BJ (cell line): ENCODE measurements at regions not wholly inside any gene's neighbourhood (a gene's known extent, or its start where the extent isn't known, plus 50 kb on each side); places are given as distances from the start of the nearest gene placed in this dataset.

Experiments
- CTCF ChIA-PET: fragments of 350-600 bp; formaldehyde crosslinking; extraction: SDS; loops from one replicate; lab custom pipeline; 2021; ENCODE audit warnings: antibody characterized with exemption, inconsistent platforms; lab: Yijun Ruan, JAX
- POLR2A ChIA-PET: fragments of 300-600 bp; sonication (Branson Sonifier 250); formaldehyde crosslinking; extraction: SDS; loops from one replicate; lab custom pipeline; 2021; ENCODE audit warnings: antibody characterized with exemption; lab: Charles Lee
- DNase-seq: peaks from one replicate; pipeline ENCODE4 v3.0.0-alpha.2; 2011; ENCODE audit warnings: low read depth
- H3K27me3 ChIP-seq: 2 replicates; pipeline ENCODE4 v1.6.0; 2011; ENCODE audit warnings: low read length; ENCODE audit not compliant: control insufficient read depth, insufficient read depth
- H3K36me3 ChIP-seq: 2 replicates; pipeline ENCODE4 v1.5.1; 2011; ENCODE audit warnings: low read length; ENCODE audit not compliant: control insufficient read depth, insufficient read depth
- H3K4me3 ChIP-seq: 2 replicates; pipeline ENCODE4 v1.5.1; 2011; ENCODE audit warnings: low read depth, mild to moderate bottlenecking, control low read depth, low read length
- TF ChIP-seq, protein P1 (sequence below): IDR thresholded peaks from 2 replicates; pipeline ENCODE4 v1.5.1; 2011; ENCODE audit warnings: low read depth, mild to moderate bottlenecking, control low read depth, inconsistent platforms, low read length, moderate library complexity; ENCODE audit not compliant: insufficient read depth

DNA sequence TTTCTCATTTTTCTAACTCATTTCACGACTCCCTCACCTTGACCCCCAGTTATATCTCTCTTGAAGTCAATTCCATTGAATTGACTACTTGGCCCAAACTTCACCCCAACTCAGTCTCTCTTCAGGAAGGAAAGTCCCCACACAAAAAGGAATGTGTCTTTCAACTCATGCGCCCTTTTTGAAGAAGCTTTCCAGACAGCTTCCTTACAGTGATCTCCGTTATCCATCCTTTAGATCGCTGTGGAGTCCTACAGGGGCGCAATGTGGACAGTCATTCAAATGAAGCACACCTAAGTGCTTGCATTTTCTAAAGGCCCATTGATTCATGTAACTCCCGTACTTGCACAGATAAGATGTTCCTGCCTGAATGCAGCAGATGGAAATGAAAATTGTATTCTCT lies 101.1 kb upstream of the VPREB1 start:
- no peaks in the 10 kb centered on the region for H3K36me3 ChIP-seq
- ChIA-PET CTCF (interaction anchor here (1.2 kb wide), 1 partner anchor 33 kb away, joined by 3 read pairs; no protein-coding TSS in a partner anchor), POLR2A (no interaction called here)
- TF ChIP-seq, protein P1, sequence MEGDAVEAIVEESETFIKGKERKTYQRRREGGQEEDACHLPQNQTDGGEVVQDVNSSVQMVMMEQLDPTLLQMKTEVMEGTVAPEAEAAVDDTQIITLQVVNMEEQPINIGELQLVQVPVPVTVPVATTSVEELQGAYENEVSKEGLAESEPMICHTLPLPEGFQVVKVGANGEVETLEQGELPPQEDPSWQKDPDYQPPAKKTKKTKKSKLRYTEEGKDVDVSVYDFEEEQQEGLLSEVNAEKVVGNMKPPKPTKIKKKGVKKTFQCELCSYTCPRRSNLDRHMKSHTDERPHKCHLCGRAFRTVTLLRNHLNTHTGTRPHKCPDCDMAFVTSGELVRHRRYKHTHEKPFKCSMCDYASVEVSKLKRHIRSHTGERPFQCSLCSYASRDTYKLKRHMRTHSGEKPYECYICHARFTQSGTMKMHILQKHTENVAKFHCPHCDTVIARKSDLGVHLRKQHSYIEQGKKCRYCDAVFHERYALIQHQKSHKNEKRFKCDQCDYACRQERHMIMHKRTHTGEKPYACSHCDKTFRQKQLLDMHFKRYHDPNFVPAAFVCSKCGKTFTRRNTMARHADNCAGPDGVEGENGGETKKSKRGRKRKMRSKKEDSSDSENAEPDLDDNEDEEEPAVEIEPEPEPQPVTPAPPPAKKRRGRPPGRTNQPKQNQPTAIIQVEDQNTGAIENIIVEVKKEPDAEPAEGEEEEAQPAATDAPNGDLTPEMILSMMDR = no peak
- H3K27me3 ChIP-seq = peaks cover 5% of the 10 kb centered on the region; the same call in 1 of the 2 replicates
- no peak overlapping the region for H3K4me3 ChIP-seq
- DNase-seq = no peak

DNA sequence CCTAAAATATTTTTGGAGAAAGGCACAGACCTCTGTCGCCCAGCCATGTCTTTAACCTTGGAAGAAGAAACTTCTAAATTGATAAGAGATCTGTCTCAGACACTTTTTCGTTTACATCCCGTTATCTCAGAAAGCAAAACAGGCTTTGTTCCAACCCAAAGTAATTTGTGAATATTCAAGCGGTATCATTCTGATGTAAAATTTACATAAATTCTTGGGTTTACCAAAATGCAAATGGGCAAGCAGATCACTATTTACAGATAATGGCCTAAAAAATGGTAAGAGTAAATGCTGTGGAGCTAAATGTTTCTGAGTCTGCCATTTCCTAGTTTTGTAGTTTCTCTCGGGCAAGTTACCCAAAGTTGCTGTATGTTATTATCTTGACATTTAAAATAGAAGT lies 101.9 kb upstream of the VPREB1 start:
- Histone ChIP-seq H3K27me3 (peaks cover 5% of the 10 kb centered on the region; the same call in 1 of the 2 replicates), H3K4me3 (no peak overlapping the region), H3K36me3 (no peaks in the 10 kb centered on the region)
- ChIA-PET CTCF (interaction anchor here (1.2 kb wide), 1 partner anchor 34 kb away, joined by 3 read pairs; no protein-coding TSS in a partner anchor), POLR2A (no interaction called here)
- DNase-seq = no peak
- TF ChIP-seq, protein P1 = no peak

DNA sequence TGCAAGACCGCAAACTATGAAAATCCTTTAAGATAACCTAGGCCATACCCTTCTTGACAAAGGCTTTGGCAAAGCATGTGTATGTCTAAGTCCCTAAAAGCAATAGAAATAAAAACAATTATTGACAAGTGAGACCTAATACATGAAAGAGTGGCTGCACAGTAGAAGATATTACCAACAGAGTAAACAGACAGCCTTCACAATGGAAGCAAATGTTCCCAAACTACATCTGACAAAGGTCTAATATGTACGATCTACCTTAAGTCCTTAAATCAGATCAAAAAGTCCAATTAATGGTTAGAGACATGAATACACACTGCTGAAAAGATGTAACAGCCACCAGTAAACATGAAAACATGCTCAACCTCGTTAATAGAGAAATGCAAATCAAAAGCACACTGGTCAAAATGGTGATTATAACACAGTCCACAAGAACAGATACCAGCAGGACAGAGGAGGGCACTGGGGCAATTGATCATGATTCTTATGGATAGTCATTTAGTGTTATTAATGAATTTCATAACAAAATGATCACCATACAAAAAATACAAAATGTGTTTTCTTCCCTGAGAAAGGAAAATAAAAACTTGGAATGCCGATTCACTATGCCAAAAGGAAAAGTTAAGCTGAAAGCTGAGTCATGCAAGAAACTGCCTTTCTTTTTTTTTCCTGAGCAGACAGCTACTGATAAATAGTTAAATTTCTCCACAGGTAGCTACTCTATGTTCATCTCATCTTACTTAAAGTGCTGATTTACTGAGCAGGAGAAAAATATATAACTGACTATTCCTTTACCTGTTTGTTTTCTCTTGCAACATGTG lies 102.6 kb upstream of the VPREB1 start:
- Histone ChIP-seq H3K4me3 (no peak overlapping the region), H3K36me3 (no peaks in the 10 kb centered on the region), H3K27me3 (peaks cover 5% of the 10 kb centered on the region; the same call in 1 of the 2 replicates)
- TF ChIP-seq, protein P1 = no peak
- POLR2A ChIA-PET = no interaction called here
- CTCF ChIA-PET = no interaction called here
- no peak for DNase-seq

DNA sequence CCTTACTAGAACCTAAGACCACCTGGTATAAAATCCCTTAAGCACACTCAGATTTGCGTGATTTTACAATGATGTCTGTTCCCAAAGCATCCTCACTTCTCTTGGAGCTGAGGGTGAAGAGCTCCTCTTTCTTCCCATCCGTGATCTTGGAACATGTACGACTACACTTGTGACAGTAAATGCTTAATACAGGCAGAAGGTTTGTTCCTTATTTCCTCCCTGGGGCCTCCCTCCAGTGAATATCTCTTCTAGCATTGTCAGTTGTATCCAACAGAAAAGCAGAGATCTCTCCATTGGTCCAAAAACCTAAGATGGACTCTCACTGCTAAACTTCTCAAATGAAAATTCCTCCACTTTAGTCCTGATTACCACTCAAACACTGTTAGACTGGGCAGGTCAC lies 103.6 kb upstream of the VPREB1 start:
- POLR2A ChIA-PET = interaction anchor here (0.9 kb wide), 1 partner anchor 10 kb away, joined by 5 read pairs; no protein-coding TSS in a partner anchor

DNA sequence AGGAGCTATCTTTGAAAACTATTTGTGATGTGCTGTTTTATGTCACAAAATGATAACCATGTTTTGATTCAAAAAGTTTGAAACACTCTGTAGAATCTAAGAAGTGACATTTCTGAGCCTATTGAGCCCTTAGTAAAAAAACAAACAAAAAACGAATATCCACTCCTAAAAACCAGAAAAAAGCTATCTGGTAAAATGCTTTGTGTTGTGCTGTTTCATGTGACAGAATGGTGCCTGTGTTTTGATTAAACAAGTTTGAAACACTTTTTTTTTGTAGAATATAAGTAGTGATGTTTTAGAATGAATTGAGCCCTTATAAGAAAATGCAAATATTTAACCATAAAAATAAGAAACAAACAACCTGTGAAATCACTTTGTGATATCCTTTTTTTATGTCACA lies 105.2 kb upstream of the VPREB1 start:
- H3K36me3 ChIP-seq = no peaks in the 10 kb centered on the region
- DNase-seq = no peak
- ChIA-PET POLR2A (no interaction called here), CTCF (no interaction called here)
- TF ChIP-seq, protein P1 = no peak
- H3K27me3 ChIP-seq = no peaks in the 10 kb centered on the region; the same call in 1 of the 2 replicates
- no peak overlapping the region for H3K4me3 ChIP-seq

More for the DNA sequence above, 103.6 kb upstream of the VPREB1 start:
- no peaks in the 10 kb centered on the region; the same call in 1 of the 2 replicates for H3K27me3 ChIP-seq
- CTCF ChIA-PET = no interaction called here
- H3K36me3 ChIP-seq = no peaks in the 10 kb centered on the region
- TF ChIP-seq, protein P1 = no peak
- no peak overlapping the region for H3K4me3 ChIP-seq
- no peak for DNase-seq
